ENCODE measurements at regions not wholly inside any gene's neighbourhood (a gene's known extent, or its start where the extent isn't known, plus 50 kb on each side); places are given as distances from the start of the nearest gene placed in this dataset.

- intact Hi-C loops (cut with DNase I; ENCODE audit: low total_unique reads) = no loop called here
- Histone ChIP-seq H3K4me1 (no peaks in the 10 kb centered on the region), H3K9me3 (no peaks in the 10 kb centered on the region), H3K27ac (no peak overlapping the region), H3K36me3 (no peaks in the 10 kb centered on the region), H3K4me3 (no peak overlapping the region), H3K27me3 (peaks cover 3% of the 10 kb centered on the region)
- no peak for DNase-seq
- no peak for TF ChIP-seq EP300 (IDR thresholded peaks at IDR 0.05; ENCODE audit: low read depth)
- TF ChIP-seq CTCF (IDR thresholded peaks at IDR 0.05) = no peak
- TF ChIP-seq POLR2AphosphoS5 (IDR thresholded peaks at IDR 0.05) = no peak
- TF ChIP-seq POLR2A (IDR thresholded peaks at IDR 0.05) = no peak
- 89 to 97% methylated on average over 9 to 10 of the region's 10 CpGs for WGBS, 2 donors (ENCODE audit: low coverage in 1 of 2)
- in situ Hi-C loops (cut with MboI; ENCODE audit: low pct_ligation_motif_present in 1 of 4, low pct_unique_long_range_greater_than_20kb in 1 of 4, low sequenced_read_pairs in 3 of 4) = no loop called here
Measured at GRCh38 chr18:78697446-78697845, 282.2 kb upstream of the SALL3 start.

GRCh38 chr18:78698914-78699313, 280.7 kb upstream of the SALL3 start:
- no peaks in the 10 kb centered on the region for H3K9me3 ChIP-seq
- intact Hi-C loops (cut with DNase I; ENCODE audit: low total_unique reads) = no loop called here

GRCh38 chr18:78699499-78699898, 280.1 kb upstream of the SALL3 start:
- H3K27ac ChIP-seq = no peak overlapping the region
- in situ Hi-C loops (cut with MboI; ENCODE audit: low pct_ligation_motif_present in 1 of 4, low pct_unique_long_range_greater_than_20kb in 1 of 4, low sequenced_read_pairs in 3 of 4) (no loop called here), intact Hi-C loops (cut with DNase I; ENCODE audit: low total_unique reads) (no loop called here)
- H3K9me3 ChIP-seq = no peaks in the 10 kb centered on the region
- 63 to 90% methylated on average over 2 to 12 of the region's 12 CpGs for WGBS, 2 donors (ENCODE audit: low coverage in 1 of 2)
- peaks cover 3% of the 10 kb centered on the region for H3K27me3 ChIP-seq
- no peak overlapping the region for H3K4me3 ChIP-seq
- H3K4me1 ChIP-seq = no peaks in the 10 kb centered on the region
- DNase-seq = no peak
- H3K36me3 ChIP-seq = no peaks in the 10 kb centered on the region
- no peak for TF ChIP-seq POLR2AphosphoS5 (IDR thresholded peaks at IDR 0.05)
- no peak for TF ChIP-seq CTCF (IDR thresholded peaks at IDR 0.05)

More at GRCh38 chr18:78698914-78699313, 280.7 kb upstream of the SALL3 start:
- no peaks in the 10 kb centered on the region for H3K4me1 ChIP-seq
- in situ Hi-C loops (cut with MboI; ENCODE audit: low pct_ligation_motif_present in 1 of 4, low pct_unique_long_range_greater_than_20kb in 1 of 4, low sequenced_read_pairs in 3 of 4) = no loop called here
- no peak for DNase-seq
- H3K36me3 ChIP-seq = no peaks in the 10 kb centered on the region
- no peak overlapping the region for H3K4me3 ChIP-seq
- H3K27me3 ChIP-seq = peaks cover 3% of the 10 kb centered on the region
- no peak for TF ChIP-seq POLR2A (IDR thresholded peaks at IDR 0.05)
- no peak for TF ChIP-seq EP300 (IDR thresholded peaks at IDR 0.05; ENCODE audit: low read depth)
- no peak for TF ChIP-seq POLR2AphosphoS5 (IDR thresholded peaks at IDR 0.05)
- no peak for TF ChIP-seq CTCF (IDR thresholded peaks at IDR 0.05)
- no peak overlapping the region for H3K27ac ChIP-seq
- 71 to 79% methylated on average over 5 of the region's 5 CpGs for WGBS, 2 donors (ENCODE audit: low coverage in 1 of 2)

GRCh38 chr18:78701771-78702396, 277.7 kb upstream of the SALL3 start:
- in situ Hi-C loops (cut with MboI; ENCODE audit: low pct_ligation_motif_present in 1 of 4, low pct_unique_long_range_greater_than_20kb in 1 of 4, low sequenced_read_pairs in 3 of 4) (loop anchor here in 1 of 4 donors (25.0 kb wide), 1 partner anchor 110 kb away; no protein-coding TSS in a partner anchor), intact Hi-C loops (cut with DNase I; ENCODE audit: low total_unique reads) (no loop called here)
- TF ChIP-seq CTCF (IDR thresholded peaks at IDR 0.05) (no peak), EP300 (IDR thresholded peaks at IDR 0.05; ENCODE audit: low read depth) (no peak), POLR2AphosphoS5 (IDR thresholded peaks at IDR 0.05) (no peak), POLR2A (IDR thresholded peaks at IDR 0.05) (no peak)
- WGBS, 2 donors (ENCODE audit: low coverage in 1 of 2) = 70 to 75% methylated on average over 13 of the region's 13 CpGs
- Histone ChIP-seq H3K36me3 (no peaks in the 10 kb centered on the region), H3K9me3 (no peaks in the 10 kb centered on the region), H3K4me1 (no peaks in the 10 kb centered on the region), H3K4me3 (no peak overlapping the region), H3K27me3 (peaks cover 3% of the 10 kb centered on the region), H3K27ac (no peak overlapping the region)
- DNase-seq = no peak
